GM12878 (cell line): ENCODE measurements at regions not wholly inside any gene's neighbourhood (a gene's known extent, or its start where the extent isn't known, plus 50 kb on each side); places are given as distances from the start of the nearest gene placed in this dataset.

ENCODE experiments used
- CBFB ChIP-seq: IDR thresholded peaks from 2 replicates; pipeline ENCODE4 v1.6.1; 2016; ENCODE audit warnings: antibody characterized with exemption, low read depth
- ESRRA ChIP-seq: IDR thresholded peaks from 2 replicates; pipeline ENCODE4 v1.6.1; 2012; ENCODE audit warnings: mild to moderate bottlenecking, low read length, improper control_type of control experiment
- STAT1 ChIP-seq: fragments of 450-650 bp; conservative IDR thresholded peaks from 2 replicates; pipeline ENCODE4 v1.6.1; 2014; ENCODE audit warnings: antibody characterized with exemption, mild to moderate bottlenecking
- YBX1 ChIP-seq: fragments of 450-650 bp; IDR thresholded peaks from 2 replicates; pipeline ENCODE4 v1.6.1; 2016; ENCODE audit warnings: antibody characterized with exemption
- TF ChIP-seq, protein P1 (sequence below): fragments of 450-650 bp; IDR thresholded peaks from 2 replicates; pipeline ENCODE4 v1.6.1; 2017; ENCODE audit warnings: mild to moderate bottlenecking, moderate library complexity
- TF ChIP-seq, protein P2 (sequence below): IDR thresholded peaks from 2 replicates; pipeline ENCODE4 v1.6.1; 2012; ENCODE audit warnings: low read depth, low read length, improper control_type of control experiment

DNA sequence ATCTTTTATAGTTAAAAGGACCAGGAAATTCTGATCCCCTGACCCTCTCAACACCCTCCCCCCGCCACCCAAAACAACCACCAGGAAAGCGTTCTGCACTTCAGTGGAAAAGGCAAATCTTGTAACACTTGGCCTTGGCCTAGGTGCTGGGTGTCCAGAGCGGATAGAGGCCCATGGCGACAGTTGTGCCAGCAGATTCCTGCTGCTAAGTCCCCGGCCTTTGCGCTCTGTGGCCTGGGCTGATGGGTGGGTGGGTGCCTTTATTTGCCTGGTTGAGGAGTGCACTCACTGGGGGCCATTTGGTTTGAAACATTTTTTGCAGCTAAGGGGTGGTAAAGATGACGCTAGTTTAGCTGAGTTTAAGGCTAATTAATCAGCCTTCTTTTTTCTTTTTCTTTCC lies 127.9 kb upstream of the ERRFI1 start (continued):
- TF ChIP-seq, protein P1, sequence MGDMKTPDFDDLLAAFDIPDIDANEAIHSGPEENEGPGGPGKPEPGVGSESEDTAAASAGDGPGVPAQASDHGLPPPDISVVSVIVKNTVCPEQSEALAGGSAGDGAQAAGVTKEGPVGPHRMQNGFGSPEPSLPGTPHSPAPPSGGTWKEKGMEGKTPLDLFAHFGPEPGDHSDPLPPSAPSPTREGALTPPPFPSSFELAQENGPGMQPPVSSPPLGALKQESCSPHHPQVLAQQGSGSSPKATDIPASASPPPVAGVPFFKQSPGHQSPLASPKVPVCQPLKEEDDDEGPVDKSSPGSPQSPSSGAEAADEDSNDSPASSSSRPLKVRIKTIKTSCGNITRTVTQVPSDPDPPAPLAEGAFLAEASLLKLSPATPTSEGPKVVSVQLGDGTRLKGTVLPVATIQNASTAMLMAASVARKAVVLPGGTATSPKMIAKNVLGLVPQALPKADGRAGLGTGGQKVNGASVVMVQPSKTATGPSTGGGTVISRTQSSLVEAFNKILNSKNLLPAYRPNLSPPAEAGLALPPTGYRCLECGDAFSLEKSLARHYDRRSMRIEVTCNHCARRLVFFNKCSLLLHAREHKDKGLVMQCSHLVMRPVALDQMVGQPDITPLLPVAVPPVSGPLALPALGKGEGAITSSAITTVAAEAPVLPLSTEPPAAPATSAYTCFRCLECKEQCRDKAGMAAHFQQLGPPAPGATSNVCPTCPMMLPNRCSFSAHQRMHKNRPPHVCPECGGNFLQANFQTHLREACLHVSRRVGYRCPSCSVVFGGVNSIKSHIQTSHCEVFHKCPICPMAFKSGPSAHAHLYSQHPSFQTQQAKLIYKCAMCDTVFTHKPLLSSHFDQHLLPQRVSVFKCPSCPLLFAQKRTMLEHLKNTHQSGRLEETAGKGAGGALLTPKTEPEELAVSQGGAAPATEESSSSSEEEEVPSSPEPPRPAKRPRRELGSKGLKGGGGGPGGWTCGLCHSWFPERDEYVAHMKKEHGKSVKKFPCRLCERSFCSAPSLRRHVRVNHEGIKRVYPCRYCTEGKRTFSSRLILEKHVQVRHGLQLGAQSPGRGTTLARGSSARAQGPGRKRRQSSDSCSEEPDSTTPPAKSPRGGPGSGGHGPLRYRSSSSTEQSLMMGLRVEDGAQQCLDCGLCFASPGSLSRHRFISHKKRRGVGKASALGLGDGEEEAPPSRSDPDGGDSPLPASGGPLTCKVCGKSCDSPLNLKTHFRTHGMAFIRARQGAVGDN = no peak
- TF ChIP-seq CBFB (no peak), STAT1 (no peak), YBX1 (no peak), ESRRA (no peak)
- TF ChIP-seq, protein P2, sequence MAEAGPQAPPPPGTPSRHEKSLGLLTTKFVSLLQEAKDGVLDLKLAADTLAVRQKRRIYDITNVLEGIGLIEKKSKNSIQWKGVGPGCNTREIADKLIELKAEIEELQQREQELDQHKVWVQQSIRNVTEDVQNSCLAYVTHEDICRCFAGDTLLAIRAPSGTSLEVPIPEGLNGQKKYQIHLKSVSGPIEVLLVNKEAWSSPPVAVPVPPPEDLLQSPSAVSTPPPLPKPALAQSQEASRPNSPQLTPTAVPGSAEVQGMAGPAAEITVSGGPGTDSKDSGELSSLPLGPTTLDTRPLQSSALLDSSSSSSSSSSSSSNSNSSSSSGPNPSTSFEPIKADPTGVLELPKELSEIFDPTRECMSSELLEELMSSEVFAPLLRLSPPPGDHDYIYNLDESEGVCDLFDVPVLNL = no peak
